K562 (cell line): ENCODE measurements at regions not wholly inside any gene's neighbourhood (a gene's known extent, or its start where the extent isn't known, plus 50 kb on each side); places are given as distances from the start of the nearest gene placed in this dataset.

Source experiments
- ATAC-seq: fragments of 200-7000 bp; cut with Tn5 transposase; 3 replicates; pipeline ENCODE4 v1.9.1; 2020; ENCODE audit warnings: moderate library complexity
- BruUV-seq: library from RNA; stranded (reverse); fragments of 400-500 nt; replicated peaks from 2 replicates; lab custom pipeline; 2021; lab: Mats Ljungman, UMichigan
- CTCF ChIA-PET: fragments of 300-600 bp; formaldehyde crosslinking; extraction: SDS; loops from one replicate; lab custom pipeline; 2021; ENCODE audit warnings: low intra/inter-chr PET ratio; lab: Yijun Ruan, JAX
- POLR2A ChIA-PET: fragments of 300-600, 350-650 bp; sonication (Branson Sonifier 250); formaldehyde crosslinking; extraction: SDS; loops from one replicate; lab custom pipeline; 2021; ENCODE audit warnings: antibody characterized with exemption, inconsistent platforms; lab: Yijun Ruan, JAX
- DNase-seq, 4 experiments: peaks; one replicate each; pipeline versions ENCODE4 v3.0.0 to v3.0.0-alpha.2; 2011 to 2018; ENCODE audit warnings: low spot score in 3 of 4, mixed read lengths in 3 of 4; ENCODE audit errors: extremely low read depth in 1 of 4
- FAIRE-seq: peaks from 2 replicates; lab custom pipeline; 2011; peaks lifted over from hg19 to GRCh38; lab: Jason Lieb, UNC
- H2AFZ ChIP-seq: 2 replicates; pipeline ENCODE4 v1.6.0; 2011; ENCODE audit warnings: low read depth, low read length, control low read depth, inconsistent platforms
- H3K27ac ChIP-seq: fragments of 200-600 bp; 3 replicates; pipeline ENCODE4 v1.8.0; 2011; ENCODE audit warnings: low read depth, mild to moderate bottlenecking, control low read depth, inconsistent platforms, low read length, moderate library complexity, mixed read lengths; ENCODE audit errors: extremely low read depth
- H3K27me3 ChIP-seq, 2 experiments: fragments of 300-600 bp in 1 of 2; 2 replicates in 1 of 2; 3 replicates in 1 of 2; pipeline versions ENCODE4 v1.6.0 to v1.8.0; 2011; ENCODE audit warnings: inconsistent platforms in 2 of 2, low read length in 2 of 2, mild to moderate bottlenecking in 1 of 2, mixed read lengths in 1 of 2, moderate library complexity in 1 of 2; ENCODE audit not compliant: control insufficient read depth in 2 of 2, insufficient read depth in 2 of 2
- H3K36me3 ChIP-seq: fragments of 300-600 bp; 3 replicates; pipeline ENCODE4 v1.8.0; 2011; ENCODE audit warnings: mild to moderate bottlenecking, low read length, inconsistent platforms; ENCODE audit not compliant: control insufficient read depth, insufficient read depth
- H3K4me1 ChIP-seq, 2 experiments: fragments of 200-600 bp in 1 of 2; replicated peaks in 1 of 2; 2 replicates in 1 of 2; 3 replicates in 1 of 2; pipeline versions ENCODE4 v1.5.1 to v1.8.0; 2011; ENCODE audit warnings: inconsistent platforms in 2 of 2, low read length in 2 of 2, mild to moderate bottlenecking in 1 of 2, mixed read lengths in 1 of 2, moderate library complexity in 1 of 2; ENCODE audit not compliant: control insufficient read depth in 2 of 2, insufficient read depth in 2 of 2
- H3K4me2 ChIP-seq: 2 replicates; pipeline ENCODE4 v1.6.1; 2011; ENCODE audit warnings: low read length, control low read depth, inconsistent platforms, mixed read lengths; ENCODE audit not compliant: insufficient read depth
- H3K4me3 ChIP-seq: fragments of 200-600 bp; sonication (generic), shearing (Covaris generic); 2 replicates; pipeline ENCODE4 v1.5.1; 2016; ENCODE audit warnings: control low read depth, inconsistent platforms
- H3K79me2 ChIP-seq: fragments of 200-600 bp; 3 replicates; pipeline ENCODE4 v1.8.0; 2011; ENCODE audit warnings: low read length, inconsistent platforms; ENCODE audit not compliant: control insufficient read depth, insufficient read depth
- H3K9ac ChIP-seq, 2 experiments: 2 replicates each; pipeline versions ENCODE4 v1.6.0 to v1.6.1; 2011; ENCODE audit warnings: low read depth in 2 of 2, low read length in 2 of 2, control low read depth in 1 of 2, inconsistent platforms in 1 of 2, mild to moderate bottlenecking in 1 of 2, mixed read lengths in 1 of 2; ENCODE audit not compliant: insufficient read depth in 1 of 2
- H3K9me1 ChIP-seq: one replicate; pipeline ENCODE4 v1.6.0; 2011; ENCODE audit warnings: inconsistent platforms, mild to moderate bottlenecking, low read length, moderate library complexity; ENCODE audit not compliant: control insufficient read depth, insufficient read depth
- H3K9me3 ChIP-seq: replicated peaks from 2 replicates; pipeline ENCODE4 v1.5.1; 2011; ENCODE audit warnings: low read depth, low read length, inconsistent platforms; ENCODE audit not compliant: control insufficient read depth, insufficient read depth
- H4K20me1 ChIP-seq: replicated peaks from 2 replicates; pipeline ENCODE4 v1.6.1; 2011; ENCODE audit warnings: low read length, inconsistent platforms, mixed read lengths; ENCODE audit not compliant: control insufficient read depth, insufficient read depth
- ARID1B ChIP-seq: fragments of 450-650 bp; IDR thresholded peaks from 2 replicates; pipeline ENCODE4 v1.6.1; 2016; ENCODE audit warnings: antibody characterized with exemption, mild to moderate bottlenecking, inconsistent platforms
- DACH1 ChIP-seq: fragments of 450-650 bp; IDR thresholded peaks from 2 replicates; pipeline ENCODE4 v1.6.1; 2018; ENCODE audit not compliant: partially characterized antibody
- EP300 ChIP-seq: IDR thresholded peaks from 2 replicates; pipeline ENCODE4 v1.6.1; 2012; ENCODE audit warnings: low read length, improper control_type of control experiment
- ESRRA ChIP-seq: fragments of 450-650 bp; IDR thresholded peaks from 2 replicates; pipeline ENCODE4 v1.6.1; 2014; ENCODE audit warnings: low read depth, mild to moderate bottlenecking, moderate library complexity, borderline replicate concordance
- FOXK2 ChIP-seq, 2 experiments: fragments of 450-650 bp; IDR thresholded peaks in 1 of 2; conservative IDR thresholded peaks in 1 of 2; 2 replicates each; pipeline ENCODE4 v1.6.1; 2016; ENCODE audit warnings: low read depth in 2 of 2, mild to moderate bottlenecking in 1 of 2
- JUND ChIP-seq, 2 experiments: IDR thresholded peaks; 2 replicates in 1 of 2; 3 replicates in 1 of 2; pipeline ENCODE4 v1.6.1; 2011; ENCODE audit warnings: borderline replicate concordance in 2 of 2, low read depth in 2 of 2, low read length in 2 of 2, improper control_type of control experiment in 1 of 2, missing biosample characterization in 1 of 2, missing genetic modification characterization in 1 of 2, missing genetic modification reagents in 1 of 2
- NCOA4 ChIP-seq: fragments of 450-650 bp; IDR thresholded peaks from 2 replicates; pipeline ENCODE4 v1.6.1; 2018; ENCODE audit warnings: mild to moderate bottlenecking; ENCODE audit not compliant: partially characterized antibody
- RBM39 ChIP-seq: fragments of 200-400 bp; formaldehyde crosslinking; optimal IDR thresholded peaks from 2 replicates; pipeline ENCODE3; 2018; ENCODE audit warnings: low read depth, low read length
- RFX1 ChIP-seq: fragments of 450-650 bp; IDR thresholded peaks from 2 replicates; pipeline ENCODE4 v1.6.1; 2016; ENCODE audit warnings: mild to moderate bottlenecking, moderate library complexity
- SLC30A9 ChIP-seq: fragments of 250-450 bp; sonication (Bioruptor Pico); IDR thresholded peaks from 2 replicates; pipeline ENCODE4 v1.8.0; 2022; ENCODE audit warnings: mild to moderate bottlenecking, moderate library complexity
- SMARCA4 ChIP-seq: fragments of 450-650 bp; IDR thresholded peaks from 2 replicates; pipeline ENCODE4 v1.6.1; 2016
- TAL1 ChIP-seq: fragments of 450-650 bp; IDR thresholded peaks from 2 replicates; pipeline ENCODE4 v1.6.1; 2016; ENCODE audit warnings: mild to moderate bottlenecking
- TCF3 ChIP-seq: sonication (generic); formaldehyde crosslinking; IDR thresholded peaks from 2 replicates; pipeline ENCODE4 v1.4.0; 2020; ENCODE audit warnings: mild to moderate bottlenecking, missing genetic modification reagents
- TEAD4 ChIP-seq, 2 experiments: sonication (generic) in 1 of 2; formaldehyde crosslinking in 1 of 2; IDR thresholded peaks; 2 replicates each; pipeline versions ENCODE4 v1.6.1 to v1.8.0; 2012 to 2022; ENCODE audit warnings: borderline replicate concordance in 1 of 2, inconsistent platforms in 1 of 2, low read length in 1 of 2, mild to moderate bottlenecking in 1 of 2, missing genetic modification reagents in 1 of 2
- WGBS: fragments of 100-300 bp; shearing (Covaris generic); methylation state at CpG from one replicate; pipeline ENCODE4 v1.1.6; 2016; ENCODE audit warnings: low coverage, mixed read lengths; ENCODE audit not compliant: insufficient coverage; ENCODE audit errors: missing lambda C conversion rate; 5-methylcytosine and 5-hydroxymethylcytosine counted together
- in situ Hi-C: fragments of 300-500 bp; cut with MboI; formaldehyde crosslinking; loops from 4 replicates; pipeline ENCODE4 v1.15.0; 2018; ENCODE audit warnings: inconsistent platforms, mixed read lengths
- intact Hi-C: fragments of 100-400 bp; cut with micrococcal nuclease; formaldehyde crosslinking; loops from 2 replicates; pipeline ENCODE4 v1.14.2; 2022
- TF ChIP-seq, protein P1 (sequence below), 2 experiments: fragments of 450-650 bp; IDR thresholded peaks; 2 replicates each; pipeline ENCODE4 v1.6.1; 2018; ENCODE audit warnings: mild to moderate bottlenecking in 2 of 2, low read depth in 1 of 2; ENCODE audit not compliant: partially characterized antibody in 2 of 2
- TF ChIP-seq, protein P2 (sequence below): sonication (generic); formaldehyde crosslinking; IDR thresholded peaks from 2 replicates; pipeline ENCODE4 v1.8.0; 2023; ENCODE audit warnings: mild to moderate bottlenecking, missing genetic modification reagents

DNA sequence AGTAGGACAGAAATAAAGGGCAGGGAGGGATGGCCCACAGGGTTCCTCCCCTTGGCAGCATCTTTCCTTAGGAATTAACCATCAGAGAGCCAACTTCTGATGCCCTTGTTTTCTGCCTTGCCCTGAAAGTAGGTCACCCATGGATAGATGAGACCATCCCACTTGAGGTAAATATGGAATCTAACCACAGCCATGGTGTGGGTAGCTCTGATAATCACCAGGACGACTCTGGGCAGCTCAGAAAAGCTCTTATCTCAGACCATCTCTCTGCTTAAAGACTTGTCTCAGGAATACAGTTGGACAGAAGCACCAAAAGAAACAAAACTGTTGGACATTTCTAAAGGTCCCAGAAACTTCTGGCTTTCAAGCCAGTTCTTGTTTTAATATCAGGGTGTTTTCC, 101.4 kb upstream of the CELF4 start:
- H3K27ac ChIP-seq: no peak overlapping the region
- WGBS: 0% methylated on average over 1 of the region's 1 CpG
- ATAC-seq (no peak), FAIRE-seq (no peak), DNase-seq (peak in 1 of 4 experiments; percentile 23)
- H3K9me1 ChIP-seq: no peaks in the 10 kb centered on the region
- H3K9me3 ChIP-seq: no peaks in the 10 kb centered on the region
- no peak overlapping the region for H3K4me2 ChIP-seq
- ChIA-PET POLR2A (no interaction called here), CTCF (no interaction called here)
- in situ Hi-C loops (no loop called here), intact Hi-C loops (loop anchor here (5.0 kb wide), 1 partner anchor 325 kb away; no protein-coding TSS in a partner anchor)
- no peak overlapping the region for H3K4me3 ChIP-seq
- no peaks in the 10 kb centered on the region for H4K20me1 ChIP-seq
- H3K27me3 ChIP-seq: no peaks in the 10 kb centered on the region
- H3K9ac ChIP-seq: no peak overlapping the region
- H3K79me2 ChIP-seq: no peaks in the 10 kb centered on the region
- H3K4me1 ChIP-seq: peaks cover 5 to 7% of the 10 kb centered on the region in 2 experiments; a peak in 4 of 5 replicates
- BruUV-seq: no TSS peak
- H3K36me3 ChIP-seq: no peaks in the 10 kb centered on the region
- H2AFZ ChIP-seq: no peak overlapping the region
- peak; percentile 39; the same call in 1 of the 2 replicates for TF ChIP-seq EP300
- TF ChIP-seq TCF3 (CRISPR knock-in tag): peak; percentile 58
- no peak for TF ChIP-seq JUND (IDR thresholded peaks at IDR 0.05; ENCODE audit: borderline replicate concordance, low read depth, low read length)
- TF ChIP-seq JUND (tag; IDR thresholded peaks at IDR 0.05; ENCODE audit: borderline replicate concordance, low read depth, low read length): peak; percentile 22; the same call in 1 of the 3 replicates
- TF ChIP-seq ARID1B: peak; percentile 59; the same call in 1 of the 2 replicates
- peak; percentile 61; the same call in 1 of the 2 replicates for TF ChIP-seq ESRRA
- 0 out of 2 replicates have a peak, but pooled peaks have one; percentile 9 for TF ChIP-seq TEAD4 (IDR thresholded peaks at IDR 0.05; ENCODE audit: low read length)
- TF ChIP-seq TEAD4 (CRISPR knock-in tag; IDR thresholded peaks at IDR 0.05; ENCODE audit: borderline replicate concordance): no peak
- TF ChIP-seq SMARCA4: peak; percentile 15; the same call in 1 of the 2 replicates
- no peak for TF ChIP-seq DACH1
- TF ChIP-seq, protein P1, sequence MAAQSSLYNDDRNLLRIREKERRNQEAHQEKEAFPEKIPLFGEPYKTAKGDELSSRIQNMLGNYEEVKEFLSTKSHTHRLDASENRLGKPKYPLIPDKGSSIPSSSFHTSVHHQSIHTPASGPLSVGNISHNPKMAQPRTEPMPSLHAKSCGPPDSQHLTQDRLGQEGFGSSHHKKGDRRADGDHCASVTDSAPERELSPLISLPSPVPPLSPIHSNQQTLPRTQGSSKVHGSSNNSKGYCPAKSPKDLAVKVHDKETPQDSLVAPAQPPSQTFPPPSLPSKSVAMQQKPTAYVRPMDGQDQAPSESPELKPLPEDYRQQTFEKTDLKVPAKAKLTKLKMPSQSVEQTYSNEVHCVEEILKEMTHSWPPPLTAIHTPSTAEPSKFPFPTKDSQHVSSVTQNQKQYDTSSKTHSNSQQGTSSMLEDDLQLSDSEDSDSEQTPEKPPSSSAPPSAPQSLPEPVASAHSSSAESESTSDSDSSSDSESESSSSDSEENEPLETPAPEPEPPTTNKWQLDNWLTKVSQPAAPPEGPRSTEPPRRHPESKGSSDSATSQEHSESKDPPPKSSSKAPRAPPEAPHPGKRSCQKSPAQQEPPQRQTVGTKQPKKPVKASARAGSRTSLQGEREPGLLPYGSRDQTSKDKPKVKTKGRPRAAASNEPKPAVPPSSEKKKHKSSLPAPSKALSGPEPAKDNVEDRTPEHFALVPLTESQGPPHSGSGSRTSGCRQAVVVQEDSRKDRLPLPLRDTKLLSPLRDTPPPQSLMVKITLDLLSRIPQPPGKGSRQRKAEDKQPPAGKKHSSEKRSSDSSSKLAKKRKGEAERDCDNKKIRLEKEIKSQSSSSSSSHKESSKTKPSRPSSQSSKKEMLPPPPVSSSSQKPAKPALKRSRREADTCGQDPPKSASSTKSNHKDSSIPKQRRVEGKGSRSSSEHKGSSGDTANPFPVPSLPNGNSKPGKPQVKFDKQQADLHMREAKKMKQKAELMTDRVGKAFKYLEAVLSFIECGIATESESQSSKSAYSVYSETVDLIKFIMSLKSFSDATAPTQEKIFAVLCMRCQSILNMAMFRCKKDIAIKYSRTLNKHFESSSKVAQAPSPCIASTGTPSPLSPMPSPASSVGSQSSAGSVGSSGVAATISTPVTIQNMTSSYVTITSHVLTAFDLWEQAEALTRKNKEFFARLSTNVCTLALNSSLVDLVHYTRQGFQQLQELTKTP (IDR thresholded peaks at IDR 0.05; ENCODE audit: low read depth in 1 of 2, partially characterized antibody in 2 of 2): no peak
- TF ChIP-seq RBM39: no peak
- TF ChIP-seq FOXK2 (conservative IDR thresholded peaks at IDR 0.05 in 1 of 2, IDR thresholded peaks at IDR 0.05 in 1 of 2; ENCODE audit: low read depth in 2 of 2): 0 out of 4 replicates have a peak, but pooled peaks of 1 of the 2 experiments have one; percentile 15
- TF ChIP-seq NCOA4: no peak
- TF ChIP-seq SLC30A9 (CRISPR knock-in tag): no peak
- TF ChIP-seq TAL1: peak; percentile 47; the same call in 1 of the 2 replicates
- TF ChIP-seq RFX1: peak; percentile 71
- TF ChIP-seq, protein P2, sequence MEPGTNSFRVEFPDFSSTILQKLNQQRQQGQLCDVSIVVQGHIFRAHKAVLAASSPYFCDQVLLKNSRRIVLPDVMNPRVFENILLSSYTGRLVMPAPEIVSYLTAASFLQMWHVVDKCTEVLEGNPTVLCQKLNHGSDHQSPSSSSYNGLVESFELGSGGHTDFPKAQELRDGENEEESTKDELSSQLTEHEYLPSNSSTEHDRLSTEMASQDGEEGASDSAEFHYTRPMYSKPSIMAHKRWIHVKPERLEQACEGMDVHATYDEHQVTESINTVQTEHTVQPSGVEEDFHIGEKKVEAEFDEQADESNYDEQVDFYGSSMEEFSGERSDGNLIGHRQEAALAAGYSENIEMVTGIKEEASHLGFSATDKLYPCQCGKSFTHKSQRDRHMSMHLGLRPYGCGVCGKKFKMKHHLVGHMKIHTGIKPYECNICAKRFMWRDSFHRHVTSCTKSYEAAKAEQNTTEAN: no peak
